OCI-LY7 (cell line): ENCODE measurements at regions not wholly inside any gene's neighbourhood (a gene's known extent, or its start where the extent isn't known, plus 50 kb on each side); places are given as distances from the start of the nearest gene placed in this dataset.

ENCODE experiments used
- BruUV-seq: library from RNA; stranded (reverse); fragments of 400-500 nt; replicated peaks from 2 replicates; lab custom pipeline; 2021; lab: Mats Ljungman, UMichigan
- CTCF ChIA-PET: fragments of 300-600 bp; sonication (Branson Sonifier 250); formaldehyde crosslinking; loops from one replicate; lab custom pipeline; 2022; ENCODE audit warnings: antibody characterized with exemption; ENCODE audit not compliant: unreplicated experiment; lab: Charles Lee
- POLR2A ChIA-PET: fragments of 300-600 bp; sonication (Branson Sonifier 250); formaldehyde crosslinking; loops from one replicate; lab custom pipeline; 2022; ENCODE audit warnings: antibody characterized with exemption; lab: Charles Lee
- DNase-seq: peaks from one replicate; pipeline ENCODE4 v3.0.0-alpha.2; 2015; ENCODE audit warnings: low spot score
- H2AFZ ChIP-seq: fragments of 200-600 bp; sonication (generic), shearing (Covaris generic); 2 replicates; pipeline ENCODE4 v1.6.1; 2014; ENCODE audit warnings: mild to moderate bottlenecking, antibody characterized with exemption, low read length, moderate library complexity
- H3K27ac ChIP-seq: fragments of 200-600 bp; sonication (generic); 2 replicates; pipeline ENCODE4 v1.5.1; 2014; ENCODE audit warnings: mixed run types, low read depth, mild to moderate bottlenecking, moderate library complexity, low read length, inconsistent platforms; ENCODE audit not compliant: poor library complexity, severe bottlenecking
- H3K36me3 ChIP-seq: fragments of 200-600 bp; sonication (generic); 2 replicates; pipeline ENCODE4 v1.6.1; 2014; ENCODE audit warnings: mild to moderate bottlenecking, antibody characterized with exemption, low read length, moderate library complexity, mixed read lengths; ENCODE audit not compliant: insufficient read depth
- H3K4me1 ChIP-seq: fragments of 200-600 bp; sonication (generic); 2 replicates; pipeline ENCODE4 v1.5.1; 2014; ENCODE audit warnings: mild to moderate bottlenecking, low read length; ENCODE audit not compliant: insufficient read depth, poor library complexity, severe bottlenecking
- H3K4me2 ChIP-seq: fragments of 200-600 bp; sonication (generic); 2 replicates; pipeline ENCODE4 v1.6.1; 2014; ENCODE audit warnings: mild to moderate bottlenecking, low read length
- H3K4me3 ChIP-seq: fragments of 200-600 bp; sonication (generic); 2 replicates; pipeline ENCODE4 v1.5.1; 2014; ENCODE audit warnings: mild to moderate bottlenecking, low read depth, low read length; ENCODE audit not compliant: poor library complexity, severe bottlenecking
- H3K79me2 ChIP-seq: fragments of 200-600 bp; sonication (generic); 2 replicates; pipeline ENCODE4 v1.6.1; 2016; ENCODE audit warnings: low read depth, mild to moderate bottlenecking, low read length, moderate library complexity, mixed read lengths; ENCODE audit not compliant: insufficient read depth
- H3K9me2 ChIP-seq: fragments of 200-600 bp; sonication (generic); 2 replicates; pipeline ENCODE4 v1.6.1; 2016; ENCODE audit warnings: mild to moderate bottlenecking, low read length, mixed read lengths; ENCODE audit not compliant: insufficient read depth
- H3K9me3 ChIP-seq: fragments of 200-600 bp; sonication (generic); 2 replicates; pipeline ENCODE4 v1.6.1; 2014; ENCODE audit warnings: mild to moderate bottlenecking, mixed run types, low read length, mixed read lengths
- H4K20me1 ChIP-seq: fragments of 200-600 bp; sonication (generic); 2 replicates; pipeline ENCODE4 v1.6.1; 2014; ENCODE audit warnings: mild to moderate bottlenecking, antibody characterized with exemption, low read length, moderate library complexity, mixed read lengths; ENCODE audit not compliant: insufficient read depth
- EZH2phosphoT487 ChIP-seq: fragments of 200-600 bp; sonication (generic); IDR thresholded peaks from 2 replicates; pipeline ENCODE4 v1.6.1; 2018; ENCODE audit warnings: low read depth, borderline replicate concordance, mild to moderate bottlenecking, mixed run types, antibody characterized with exemption, low read length, moderate library complexity, mixed read lengths
- intact Hi-C: fragments of 100-400 bp; cut with micrococcal nuclease; formaldehyde crosslinking; loops from one replicate; pipeline ENCODE4 v1.10.0; 2022; ENCODE audit not compliant: unreplicated experiment
- TF ChIP-seq, protein P1 (sequence below): fragments of 200-600 bp; sonication (generic); conservative IDR thresholded peaks from 2 replicates; pipeline ENCODE4 v1.5.1; 2014; ENCODE audit warnings: mild to moderate bottlenecking, antibody characterized with exemption, low read length, moderate library complexity, mixed read lengths

- DNase-seq = peak; percentile 19
- ChIA-PET CTCF (no interaction called here), POLR2A (interaction anchor here (0.7 kb wide), 1 partner anchor 13 kb away, joined by 6 read pairs; no protein-coding TSS in a partner anchor)
- no peak for TF ChIP-seq EZH2phosphoT487
- TF ChIP-seq, protein P1, sequence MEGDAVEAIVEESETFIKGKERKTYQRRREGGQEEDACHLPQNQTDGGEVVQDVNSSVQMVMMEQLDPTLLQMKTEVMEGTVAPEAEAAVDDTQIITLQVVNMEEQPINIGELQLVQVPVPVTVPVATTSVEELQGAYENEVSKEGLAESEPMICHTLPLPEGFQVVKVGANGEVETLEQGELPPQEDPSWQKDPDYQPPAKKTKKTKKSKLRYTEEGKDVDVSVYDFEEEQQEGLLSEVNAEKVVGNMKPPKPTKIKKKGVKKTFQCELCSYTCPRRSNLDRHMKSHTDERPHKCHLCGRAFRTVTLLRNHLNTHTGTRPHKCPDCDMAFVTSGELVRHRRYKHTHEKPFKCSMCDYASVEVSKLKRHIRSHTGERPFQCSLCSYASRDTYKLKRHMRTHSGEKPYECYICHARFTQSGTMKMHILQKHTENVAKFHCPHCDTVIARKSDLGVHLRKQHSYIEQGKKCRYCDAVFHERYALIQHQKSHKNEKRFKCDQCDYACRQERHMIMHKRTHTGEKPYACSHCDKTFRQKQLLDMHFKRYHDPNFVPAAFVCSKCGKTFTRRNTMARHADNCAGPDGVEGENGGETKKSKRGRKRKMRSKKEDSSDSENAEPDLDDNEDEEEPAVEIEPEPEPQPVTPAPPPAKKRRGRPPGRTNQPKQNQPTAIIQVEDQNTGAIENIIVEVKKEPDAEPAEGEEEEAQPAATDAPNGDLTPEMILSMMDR = no peak
- Histone ChIP-seq H4K20me1 (no peaks in the 10 kb centered on the region), H3K79me2 (no peaks in the 10 kb centered on the region), H3K4me2 (peak overlapping the region; percentile 26; the same call in 1 of the 2 replicates), H3K4me3 (no peak overlapping the region), H3K4me1 (peaks cover 6% of the 10 kb centered on the region), H3K9me2 (no peaks in the 10 kb centered on the region), H3K36me3 (no peaks in the 10 kb centered on the region), H3K9me3 (no peaks in the 10 kb centered on the region), H3K27ac (no peak overlapping the region), H2AFZ (peak overlapping the region; percentile 50; the same call in 1 of the 2 replicates)
- intact Hi-C loops = no loop called here
- BruUV-seq = no TSS peak
Observed at GRCh38 chr7:131265227-131265626, 62.4 kb upstream of the MKLN1 start.

- Histone ChIP-seq H3K79me2 (no peaks in the 10 kb centered on the region), H3K27ac (no peak overlapping the region), H4K20me1 (no peaks in the 10 kb centered on the region), H3K4me2 (no peak overlapping the region), H3K4me3 (no peak overlapping the region), H3K9me2 (no peaks in the 10 kb centered on the region), H3K9me3 (no peaks in the 10 kb centered on the region), H2AFZ (no peak overlapping the region), H3K4me1 (peaks cover 6% of the 10 kb centered on the region), H3K36me3 (no peaks in the 10 kb centered on the region)
- POLR2A ChIA-PET = interaction anchor here (0.6 to 0.7 kb wide), 2 partner anchors 163 to 847 kb away, joined by 3 read pairs; no protein-coding TSS in a partner anchor
- intact Hi-C loops = no loop called here
- CTCF ChIA-PET = no interaction called here
- no TSS peak for BruUV-seq
- no peak for DNase-seq
- TF ChIP-seq EZH2phosphoT487 = no peak
- TF ChIP-seq, protein P1 = no peak
Observed at GRCh38 chr7:131267631-131268030, 60.0 kb upstream of the MKLN1 start.

- Histone ChIP-seq H3K79me2 (no peaks in the 10 kb centered on the region), H3K9me2 (no peaks in the 10 kb centered on the region), H3K27ac (no peak overlapping the region), H4K20me1 (no peaks in the 10 kb centered on the region), H3K4me1 (peaks cover 6% of the 10 kb centered on the region), H3K36me3 (no peaks in the 10 kb centered on the region), H3K4me3 (no peak overlapping the region), H3K4me2 (no peak overlapping the region), H3K9me3 (no peaks in the 10 kb centered on the region), H2AFZ (no peak overlapping the region)
- ChIA-PET CTCF (interaction anchor here (0.5 kb wide), 1 partner anchor 223 kb away, joined by 4 read pairs; no protein-coding TSS in a partner anchor), POLR2A (interaction anchor here (0.6 to 1.4 kb wide), 3 partner anchors 8 to 11 kb away, joined by 3 to 4 read pairs (median 3); no protein-coding TSS in a partner anchor)
- no peak for DNase-seq
- intact Hi-C loops = no loop called here
- TF ChIP-seq, protein P1 = no peak
- no peak for TF ChIP-seq EZH2phosphoT487
- no TSS peak for BruUV-seq
Observed at GRCh38 chr7:131268906-131269305, 58.8 kb upstream of the MKLN1 start.
